ENCODE measurements at regions not wholly inside any gene's neighbourhood (a gene's known extent, or its start where the extent isn't known, plus 50 kb on each side); places are given as distances from the start of the nearest gene placed in this dataset.

DNA sequence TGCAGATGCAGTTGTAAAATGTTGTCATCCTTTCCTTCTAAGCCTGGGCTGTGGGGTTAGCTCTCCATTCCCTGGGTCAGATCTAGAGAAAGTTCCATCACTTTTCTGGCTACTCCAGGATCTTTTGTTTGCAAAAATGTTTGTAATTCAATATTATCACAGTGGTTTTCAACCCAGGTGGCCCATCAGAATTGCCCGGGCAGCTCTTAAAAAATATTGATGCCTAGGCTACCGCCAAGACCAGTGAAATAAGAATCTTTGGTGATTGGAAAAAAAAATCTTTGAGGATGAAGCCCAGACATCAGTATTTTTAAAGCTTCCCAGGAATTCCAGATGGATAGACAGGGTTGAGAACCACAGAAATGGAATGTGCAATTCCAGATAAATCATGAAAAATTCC, 232.5 kb upstream of the SPRED2 start:
- no TSS peak for BruUV-seq (replicated peaks)
- no peak for ATAC-seq
- no peaks in the 10 kb centered on the region for H4K20me1 ChIP-seq (ENCODE audit: insufficient read depth, low read length)
- POLR2A ChIA-PET = no interaction called here
- FAIRE-seq = no peak
- CTCF ChIA-PET (ENCODE audit: low intra/inter-chr PET ratio, low total read pairs) = no interaction called here
- 13% methylated on average over 2 of the region's 2 CpGs for WGBS (ENCODE audit: low lambda C conversion rate)
- no peak overlapping the region for H2AFZ ChIP-seq (ENCODE audit: low read length)
- H3K9me3 ChIP-seq (ENCODE audit: low read length) = no peaks in the 10 kb centered on the region
- TF ChIP-seq, protein P1, sequence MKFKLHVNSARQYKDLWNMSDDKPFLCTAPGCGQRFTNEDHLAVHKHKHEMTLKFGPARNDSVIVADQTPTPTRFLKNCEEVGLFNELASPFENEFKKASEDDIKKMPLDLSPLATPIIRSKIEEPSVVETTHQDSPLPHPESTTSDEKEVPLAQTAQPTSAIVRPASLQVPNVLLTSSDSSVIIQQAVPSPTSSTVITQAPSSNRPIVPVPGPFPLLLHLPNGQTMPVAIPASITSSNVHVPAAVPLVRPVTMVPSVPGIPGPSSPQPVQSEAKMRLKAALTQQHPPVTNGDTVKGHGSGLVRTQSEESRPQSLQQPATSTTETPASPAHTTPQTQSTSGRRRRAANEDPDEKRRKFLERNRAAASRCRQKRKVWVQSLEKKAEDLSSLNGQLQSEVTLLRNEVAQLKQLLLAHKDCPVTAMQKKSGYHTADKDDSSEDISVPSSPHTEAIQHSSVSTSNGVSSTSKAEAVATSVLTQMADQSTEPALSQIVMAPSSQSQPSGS (CRISPR knock-in tag; IDR thresholded peaks at IDR 0.05) = no peak
- no peak for TF ChIP-seq RNF2 (conservative IDR thresholded peaks at IDR 0.05; ENCODE audit: low read depth)
- TF ChIP-seq ZNF337 (CRISPR knock-in tag; IDR thresholded peaks at IDR 0.05; ENCODE audit: borderline replicate concordance, low read depth) = no peak
- TF ChIP-seq NFRKB (IDR thresholded peaks at IDR 0.05) = no peak
- TF ChIP-seq ZNF446 (CRISPR knock-in tag; IDR thresholded peaks at IDR 0.05) = no peak
- TF ChIP-seq SNAI1 (CRISPR knock-in tag; IDR thresholded peaks at IDR 0.05; ENCODE audit: borderline replicate concordance) = no peak
- TF ChIP-seq, protein P2, sequence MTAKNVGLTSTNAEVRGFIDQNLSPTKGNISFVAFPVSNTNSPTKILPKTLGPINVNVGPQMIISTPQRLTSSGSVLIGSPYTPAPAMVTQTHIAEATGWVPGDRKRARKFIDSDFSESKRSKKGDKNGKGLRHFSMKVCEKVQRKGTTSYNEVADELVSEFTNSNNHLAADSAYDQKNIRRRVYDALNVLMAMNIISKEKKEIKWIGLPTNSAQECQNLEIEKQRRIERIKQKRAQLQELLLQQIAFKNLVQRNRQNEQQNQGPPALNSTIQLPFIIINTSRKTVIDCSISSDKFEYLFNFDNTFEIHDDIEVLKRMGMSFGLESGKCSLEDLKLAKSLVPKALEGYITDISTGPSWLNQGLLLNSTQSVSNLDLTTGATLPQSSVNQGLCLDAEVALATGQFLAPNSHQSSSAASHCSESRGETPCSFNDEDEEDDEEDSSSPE (CRISPR knock-in tag; IDR thresholded peaks at IDR 0.05) = no peak
- no peak for TF ChIP-seq SMAD3 (CRISPR knock-in tag; IDR thresholded peaks at IDR 0.05)
- no peak for TF ChIP-seq SRSF9 (IDR thresholded peaks at IDR 0.05; ENCODE audit: borderline replicate concordance, insufficient read depth, low read depth, low read length, poor library complexity, severe bottlenecking)
- peaks cover 0 to 8% of the 10 kb centered on the region in 2 experiments; a peak in 1 of 5 replicates for H3K27me3 ChIP-seq (ENCODE audit: control insufficient read depth in 1 of 2, insufficient read depth in 2 of 2, low read length in 2 of 2)
- H3K27ac ChIP-seq (ENCODE audit: extremely low read length, insufficient read depth, low read length) = no peak overlapping the region
- in situ Hi-C loops (cut with HindIII; ENCODE audit: extremely low pct_ligation_motif_present, low pct_unique_long_range_greater_than_20kb) = no loop called here
- H3K4me3 ChIP-seq (replicated peaks in 1 of 3; ENCODE audit: insufficient read depth in 1 of 3, low read depth in 2 of 3, low read length in 3 of 3) = no peak overlapping the region
- no peak overlapping the region for H3K4me2 ChIP-seq (ENCODE audit: low read depth, low read length)
- no peaks in the 10 kb centered on the region for H3K36me3 ChIP-seq (replicated peaks in 1 of 2; ENCODE audit: control insufficient read depth in 1 of 2, insufficient read depth in 2 of 2, low read length in 2 of 2)
- H3K4me1 ChIP-seq (ENCODE audit: insufficient read depth, low read length) = peaks cover 8% of the 10 kb centered on the region
- no peak for DNase-seq (ENCODE audit: low spot score)
- H3K9ac ChIP-seq (ENCODE audit: insufficient read depth, low read depth, low read length) = no peak overlapping the region
- no peaks in the 10 kb centered on the region for H3K79me2 ChIP-seq (ENCODE audit: insufficient read depth, low read length)
- intact Hi-C loops (cut with micrococcal nuclease; ENCODE audit: unreplicated experiment) = no loop called here
